Activated naive CD4-positive, alpha-beta T cell treated with anti-CD3 and anti-CD28 coated beads, Interleukin-2, amount 10 ng/mL, durations not matched to agents 7 days and 5 days (primary cell): ENCODE measurements at regions not wholly inside any gene's neighbourhood (a gene's known extent, or its start where the extent isn't known, plus 50 kb on each side); places are given as distances from the start of the nearest gene placed in this dataset.

Experiments
- CTCF ChIA-PET: fragments of 350-600 bp; sonication (Branson Sonifier 250); formaldehyde crosslinking; loops from one replicate; lab custom pipeline; 2021; ENCODE audit warnings: antibody characterized with exemption; lab: Charles Lee
- DNase-seq: peaks from one replicate; pipeline ENCODE4 v3.0.0-alpha.2; 2020
- H3K27ac Mint-ChIP-seq: one replicate; pipeline ENCODE4 v1.8.0; 2021; ENCODE audit warnings: mild to moderate bottlenecking, moderate library complexity, mixed read lengths
- H3K27me3 Mint-ChIP-seq: one replicate; pipeline ENCODE4 v1.8.0; 2021; ENCODE audit warnings: mild to moderate bottlenecking, mixed read lengths
- H3K36me3 Mint-ChIP-seq: one replicate; pipeline ENCODE4 v1.8.0; 2021; ENCODE audit warnings: mixed read lengths
- H3K4me1 Mint-ChIP-seq: one replicate; pipeline ENCODE4 v1.8.0; 2021; ENCODE audit warnings: mixed read lengths
- H3K4me3 Mint-ChIP-seq: one replicate; pipeline ENCODE4 v1.8.0; 2021; ENCODE audit warnings: mild to moderate bottlenecking, moderate library complexity, mixed read lengths
- H3K9me3 Mint-ChIP-seq: one replicate; pipeline ENCODE4 v1.8.0; 2021; ENCODE audit warnings: mixed read lengths

DNA sequence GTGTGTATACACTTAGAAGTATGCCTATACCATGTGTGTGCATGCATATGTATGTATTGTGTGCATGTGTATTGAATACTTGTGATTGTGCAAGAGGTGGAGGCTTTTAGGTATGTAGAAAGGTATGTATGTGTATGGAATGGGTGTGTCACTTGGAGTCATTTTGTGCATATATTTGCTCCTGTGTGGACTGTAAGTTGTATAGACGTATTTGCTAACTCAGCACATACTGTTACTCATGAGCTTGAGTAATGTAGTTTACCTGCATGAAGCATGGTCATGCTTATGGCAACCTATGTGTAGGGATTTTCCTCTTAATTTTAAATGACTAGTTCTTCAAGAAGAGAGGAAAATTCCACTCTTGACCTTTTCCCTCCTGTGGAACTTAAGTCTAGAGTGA is 507.6 kb upstream of the LARGE1 start:
- H3K27ac Mint-ChIP-seq = no peak overlapping the region
- H3K36me3 Mint-ChIP-seq = no peaks in the 10 kb centered on the region
- H3K9me3 Mint-ChIP-seq = peaks cover 15% of the 10 kb centered on the region
- DNase-seq = no peak
- H3K4me3 Mint-ChIP-seq = no peak overlapping the region
- CTCF ChIA-PET = no interaction called here
- H3K4me1 Mint-ChIP-seq = no peaks in the 10 kb centered on the region
- H3K27me3 Mint-ChIP-seq = no peaks in the 10 kb centered on the region

DNA sequence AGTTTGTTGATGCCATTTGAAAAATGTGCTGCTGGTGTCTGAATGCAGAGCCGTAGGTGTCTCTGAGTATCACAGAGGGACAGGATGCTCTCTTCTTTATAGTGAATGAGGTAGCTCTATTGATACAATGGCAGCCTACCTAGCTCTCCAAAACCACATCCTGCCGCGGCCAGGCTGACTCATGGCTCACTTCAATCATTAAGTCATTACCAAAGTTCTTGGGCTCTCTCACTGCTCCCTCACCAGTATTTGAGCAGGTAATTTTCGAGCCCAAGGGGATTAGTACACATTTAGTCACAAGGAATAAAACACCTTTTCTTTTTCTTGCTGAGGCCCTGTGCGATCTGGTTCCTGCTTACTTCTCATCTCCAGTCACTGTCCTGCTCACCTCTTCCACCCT is 509.0 kb upstream of the LARGE1 start:
- no peaks in the 10 kb centered on the region for H3K27me3 Mint-ChIP-seq
- H3K36me3 Mint-ChIP-seq = no peaks in the 10 kb centered on the region
- CTCF ChIA-PET = no interaction called here
- H3K4me1 Mint-ChIP-seq = no peaks in the 10 kb centered on the region
- H3K4me3 Mint-ChIP-seq = no peak overlapping the region
- H3K27ac Mint-ChIP-seq = no peak overlapping the region
- DNase-seq = no peak
- H3K9me3 Mint-ChIP-seq = peaks cover 19% of the 10 kb centered on the region

DNA sequence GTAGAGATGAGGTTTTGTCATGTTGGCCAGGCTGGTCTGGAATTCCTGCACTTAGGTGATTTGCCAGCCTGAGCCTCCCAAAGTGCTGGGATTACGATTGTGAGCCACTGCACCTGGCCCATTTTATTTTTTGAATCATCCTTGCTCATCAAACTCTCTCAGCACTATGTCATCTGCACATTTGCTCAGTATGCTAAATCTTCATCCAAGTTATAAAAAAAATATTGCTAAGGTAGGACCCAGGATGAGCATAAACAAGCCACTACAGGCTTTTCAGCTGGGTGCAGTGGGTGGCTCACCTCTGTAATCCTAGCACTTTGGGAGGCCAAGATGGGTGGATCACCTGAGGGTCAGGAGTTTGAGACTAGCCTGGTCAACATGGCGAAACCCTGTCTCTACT is 510.1 kb upstream of the LARGE1 start:
- H3K27me3 Mint-ChIP-seq = no peaks in the 10 kb centered on the region
- no peak overlapping the region for H3K4me3 Mint-ChIP-seq
- H3K9me3 Mint-ChIP-seq = peaks cover 18% of the 10 kb centered on the region
- no peak for DNase-seq
- H3K36me3 Mint-ChIP-seq = no peaks in the 10 kb centered on the region
- no peaks in the 10 kb centered on the region for H3K4me1 Mint-ChIP-seq
- H3K27ac Mint-ChIP-seq = no peak overlapping the region
- CTCF ChIA-PET = no interaction called here

DNA sequence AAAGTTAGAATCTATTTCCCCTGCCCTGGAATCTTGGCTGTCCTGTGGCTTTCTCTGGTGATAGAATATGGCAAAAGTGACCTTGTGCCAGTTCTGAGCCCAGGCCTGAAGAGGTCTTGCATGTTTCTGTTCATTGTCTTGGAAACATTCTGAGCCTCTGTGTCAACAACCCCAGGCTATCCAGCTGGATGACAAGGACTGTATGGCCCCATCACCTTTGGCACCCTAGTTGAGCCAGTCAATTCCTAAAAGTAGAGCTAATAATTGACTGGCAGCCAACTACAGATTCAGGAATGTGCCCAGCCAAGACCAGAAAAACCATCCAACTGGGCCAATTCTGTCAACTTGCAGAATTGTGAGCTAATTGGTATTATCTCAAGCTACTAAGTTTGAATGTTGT is 514.1 kb upstream of the LARGE1 start:
- Mint-ChIP-seq H3K27ac (no peak overlapping the region), H3K27me3 (no peaks in the 10 kb centered on the region), H3K4me1 (no peaks in the 10 kb centered on the region), H3K9me3 (peaks cover 20% of the 10 kb centered on the region), H3K36me3 (no peaks in the 10 kb centered on the region), H3K4me3 (no peak overlapping the region)
- DNase-seq = no peak
- CTCF ChIA-PET = no interaction called here

DNA sequence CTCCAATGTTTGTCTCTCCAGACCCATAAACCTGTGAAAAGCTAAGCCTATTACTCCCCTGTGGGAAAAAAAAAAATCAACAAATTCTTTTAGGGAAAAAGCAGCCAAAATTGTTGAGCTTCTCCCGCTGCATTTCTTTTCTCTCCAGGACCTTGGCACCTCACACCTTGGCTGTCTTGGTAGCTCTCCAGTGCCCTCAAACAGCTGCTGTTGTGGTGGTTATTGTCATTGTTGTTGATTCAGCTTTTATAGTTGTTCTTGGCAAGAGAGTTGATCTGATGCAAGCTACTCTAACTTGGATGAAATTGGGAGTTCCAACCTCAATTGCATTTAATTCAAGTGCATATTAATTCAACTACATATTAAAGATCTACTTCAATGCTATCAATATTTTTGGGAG is 516.9 kb upstream of the LARGE1 start:
- H3K4me3 Mint-ChIP-seq = no peak overlapping the region
- H3K9me3 Mint-ChIP-seq = peaks cover 20% of the 10 kb centered on the region
- DNase-seq = no peak
- H3K27ac Mint-ChIP-seq = no peak overlapping the region
- no peaks in the 10 kb centered on the region for H3K27me3 Mint-ChIP-seq
- CTCF ChIA-PET = no interaction called here
- no peaks in the 10 kb centered on the region for H3K4me1 Mint-ChIP-seq
- H3K36me3 Mint-ChIP-seq = no peaks in the 10 kb centered on the region

DNA sequence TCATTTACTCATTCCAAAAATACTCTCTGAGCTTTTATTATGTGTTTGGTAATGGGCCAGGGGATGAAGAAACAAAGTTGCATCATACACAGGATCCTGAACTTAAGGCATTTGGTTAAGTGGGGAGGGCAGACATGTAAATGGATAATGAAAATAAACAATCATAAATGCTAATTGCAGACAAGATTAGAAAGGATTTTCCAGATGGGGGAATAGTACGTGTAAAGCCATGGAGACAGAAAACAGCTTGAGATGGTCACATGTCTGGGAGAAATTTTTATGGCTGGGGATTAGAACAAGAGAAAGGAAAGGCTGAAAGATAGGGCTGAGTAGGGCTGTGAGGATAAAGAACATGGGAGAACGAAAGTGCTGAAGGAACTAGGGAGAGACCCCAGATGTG is 534.3 kb upstream of the LARGE1 start:
- Mint-ChIP-seq H3K9me3 (peaks cover 11% of the 10 kb centered on the region), H3K27ac (no peak overlapping the region), H3K36me3 (no peaks in the 10 kb centered on the region), H3K4me1 (no peaks in the 10 kb centered on the region), H3K27me3 (no peaks in the 10 kb centered on the region), H3K4me3 (no peak overlapping the region)
- no peak for DNase-seq
- CTCF ChIA-PET = no interaction called here

DNA sequence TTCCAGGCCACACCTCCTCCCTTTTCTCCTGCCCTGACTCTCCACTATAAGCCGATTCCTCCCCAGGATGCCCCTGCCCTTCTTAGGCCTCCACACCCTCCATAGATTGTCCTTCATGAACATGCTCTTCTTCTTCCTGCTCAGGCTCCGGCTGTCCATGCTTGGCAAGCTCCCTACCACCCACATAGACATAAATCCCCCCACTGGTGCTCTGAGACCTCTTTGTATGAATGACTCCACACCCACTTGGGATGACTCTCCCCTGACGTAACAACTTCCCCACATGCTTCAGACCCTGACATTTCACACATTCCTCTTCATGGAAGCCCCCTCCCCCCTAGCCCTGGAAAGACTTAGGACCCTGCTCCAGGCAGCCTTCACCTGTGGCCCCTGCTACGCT is 542.5 kb upstream of the LARGE1 start:
- CTCF ChIA-PET = no interaction called here

DNA sequence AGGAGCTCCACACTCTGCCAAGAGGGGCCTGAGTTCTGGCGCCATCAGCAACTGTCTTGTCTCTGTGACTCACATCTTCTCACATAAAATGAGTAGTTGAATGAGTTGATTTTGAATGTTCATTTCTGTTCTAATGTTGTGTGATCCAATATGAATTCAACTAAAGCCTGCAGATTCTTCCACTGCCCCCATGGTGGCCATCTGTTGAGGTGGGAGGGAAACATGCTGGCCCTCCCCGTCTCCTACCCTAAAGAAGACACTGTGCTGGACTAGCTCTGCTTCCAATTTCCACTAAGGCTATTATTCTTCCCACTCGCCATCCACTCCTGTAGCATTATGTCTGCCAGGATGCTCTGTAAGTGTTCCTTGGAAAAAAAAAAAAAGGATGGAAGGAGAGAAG is 555.6 kb upstream of the LARGE1 start:
- no peaks in the 10 kb centered on the region for H3K27me3 Mint-ChIP-seq
- H3K4me1 Mint-ChIP-seq = no peaks in the 10 kb centered on the region
- no peak overlapping the region for H3K27ac Mint-ChIP-seq
- CTCF ChIA-PET = interaction anchor here (0.9 kb wide), 1 partner anchor 552 kb away, joined by 3 read pairs; no protein-coding TSS in a partner anchor
- H3K36me3 Mint-ChIP-seq = no peaks in the 10 kb centered on the region
- peaks cover 4% of the 10 kb centered on the region for H3K9me3 Mint-ChIP-seq
- DNase-seq = no peak
- H3K4me3 Mint-ChIP-seq = no peak overlapping the region

More for the DNA sequence above, 542.5 kb upstream of the LARGE1 start:
- no peaks in the 10 kb centered on the region for H3K27me3 Mint-ChIP-seq
- H3K36me3 Mint-ChIP-seq = no peaks in the 10 kb centered on the region
- no peaks in the 10 kb centered on the region for H3K4me1 Mint-ChIP-seq
- DNase-seq = no peak
- H3K27ac Mint-ChIP-seq = no peak overlapping the region
- H3K4me3 Mint-ChIP-seq = no peak overlapping the region
- peaks cover 21% of the 10 kb centered on the region for H3K9me3 Mint-ChIP-seq

DNA sequence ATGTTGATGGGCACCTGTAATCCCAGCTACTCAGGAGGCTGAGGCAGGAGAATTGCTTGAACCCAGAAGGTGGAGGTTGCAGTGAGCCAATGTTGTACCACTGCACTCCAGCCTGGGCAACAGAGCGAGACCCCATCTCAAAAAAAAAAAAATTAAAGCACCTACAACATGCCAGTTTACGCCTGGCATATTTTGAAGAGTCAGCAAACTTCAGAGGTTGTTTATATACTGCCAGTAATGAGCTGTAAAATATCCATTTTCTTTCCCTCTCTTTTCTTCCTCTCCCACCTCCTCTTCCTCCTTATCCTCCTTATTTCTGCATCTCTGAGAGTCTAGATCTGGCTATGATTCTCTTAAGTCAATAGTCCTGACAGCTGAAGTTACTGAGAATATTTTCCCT is 556.5 kb upstream of the LARGE1 start:
- Mint-ChIP-seq H3K27me3 (no peaks in the 10 kb centered on the region), H3K4me1 (no peaks in the 10 kb centered on the region), H3K9me3 (peaks cover 9% of the 10 kb centered on the region), H3K27ac (no peak overlapping the region), H3K36me3 (no peaks in the 10 kb centered on the region), H3K4me3 (no peak overlapping the region)
- CTCF ChIA-PET = no interaction called here
- DNase-seq = no peak

DNA sequence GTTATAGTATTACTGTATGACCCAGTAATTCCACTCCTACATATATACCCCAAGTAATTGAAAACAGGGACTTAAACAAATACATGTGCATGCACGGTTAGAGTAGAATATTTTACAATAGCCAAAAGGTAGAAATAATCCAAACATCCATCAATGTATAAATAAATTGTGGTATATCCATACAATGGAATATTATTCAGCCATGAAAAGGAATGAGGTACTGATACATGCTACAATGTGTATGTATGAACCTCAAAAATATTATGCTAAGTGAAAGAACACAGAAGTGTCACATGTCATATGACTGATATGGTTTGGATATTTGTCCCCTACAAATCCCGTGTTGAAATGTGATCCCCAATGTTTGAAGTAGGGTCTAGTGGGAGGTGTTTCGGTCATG is 560.8 kb upstream of the LARGE1 start:
- H3K36me3 Mint-ChIP-seq = no peaks in the 10 kb centered on the region
- no peak overlapping the region for H3K4me3 Mint-ChIP-seq
- H3K9me3 Mint-ChIP-seq = peaks cover 24% of the 10 kb centered on the region
- no peak for DNase-seq
- CTCF ChIA-PET = no interaction called here
- H3K27me3 Mint-ChIP-seq = no peaks in the 10 kb centered on the region
- no peak overlapping the region for H3K27ac Mint-ChIP-seq
- H3K4me1 Mint-ChIP-seq = no peaks in the 10 kb centered on the region

DNA sequence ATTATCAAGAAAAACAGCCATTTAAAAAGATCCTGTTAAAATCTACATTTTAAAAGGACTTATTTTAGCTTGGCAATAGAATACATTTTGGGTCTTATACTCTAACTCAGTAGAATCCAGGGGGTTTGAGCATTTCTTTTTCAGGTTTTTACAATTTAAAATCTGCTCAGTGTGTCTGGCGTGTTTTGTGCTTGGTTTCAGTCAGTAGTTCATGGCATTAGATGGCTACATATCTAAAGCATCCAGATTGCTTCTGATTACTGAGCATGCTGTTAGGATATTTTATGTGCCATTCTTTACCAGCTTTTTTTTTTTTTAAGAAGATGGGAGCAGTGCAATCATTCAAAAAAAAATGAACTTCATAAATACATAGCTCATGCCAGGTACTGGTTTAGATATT is 566.1 kb upstream of the LARGE1 start:
- DNase-seq = no peak
- no peaks in the 10 kb centered on the region for H3K4me1 Mint-ChIP-seq
- CTCF ChIA-PET = no interaction called here
- no peak overlapping the region for H3K27ac Mint-ChIP-seq
- H3K4me3 Mint-ChIP-seq = no peak overlapping the region
- H3K27me3 Mint-ChIP-seq = no peaks in the 10 kb centered on the region
- H3K9me3 Mint-ChIP-seq = peaks cover 17% of the 10 kb centered on the region
- no peaks in the 10 kb centered on the region for H3K36me3 Mint-ChIP-seq

DNA sequence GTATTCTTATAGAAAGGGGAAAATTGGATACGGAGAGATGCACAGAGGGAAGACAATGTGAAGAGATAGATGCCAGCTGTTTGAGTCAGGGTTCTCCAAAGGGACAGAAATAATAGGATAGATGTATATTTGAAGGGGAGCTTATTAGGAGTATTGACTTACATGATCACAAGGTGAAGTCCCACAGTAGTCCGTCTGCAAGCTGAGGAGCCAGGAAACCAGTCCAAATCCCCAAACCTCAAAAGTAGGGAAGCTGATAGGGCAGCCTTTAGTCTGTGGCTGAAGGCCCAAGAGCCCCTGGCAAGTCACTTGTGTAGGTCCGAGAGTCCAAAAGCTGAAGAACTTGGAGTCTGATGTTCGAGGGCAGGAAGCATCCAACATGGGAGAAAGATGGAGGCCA is 569.6 kb upstream of the LARGE1 start:
- no peak for DNase-seq
- CTCF ChIA-PET = no interaction called here
- Mint-ChIP-seq H3K4me1 (no peaks in the 10 kb centered on the region), H3K27me3 (no peaks in the 10 kb centered on the region), H3K4me3 (no peak overlapping the region), H3K9me3 (peaks cover 17% of the 10 kb centered on the region), H3K36me3 (no peaks in the 10 kb centered on the region), H3K27ac (no peak overlapping the region)

DNA sequence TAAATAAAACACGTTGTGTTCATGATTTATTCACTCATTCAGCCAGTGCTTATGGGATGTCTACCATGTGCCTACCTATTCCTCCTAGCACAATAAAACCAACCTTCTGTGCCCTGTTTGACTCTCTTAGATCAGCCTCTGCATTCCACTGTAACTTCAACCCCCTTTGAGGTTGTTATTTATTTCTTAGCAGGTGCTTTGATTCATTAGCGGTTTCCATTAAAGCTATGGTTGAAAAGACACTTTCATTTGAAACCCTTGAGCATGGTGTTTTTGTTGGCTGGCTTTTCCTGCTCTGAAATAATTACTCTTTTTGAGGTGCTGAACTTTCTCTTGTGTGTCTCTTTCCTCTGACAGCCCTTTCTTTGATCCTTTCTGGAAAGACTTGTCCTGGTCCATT is 570.6 kb upstream of the LARGE1 start:
- no peak for DNase-seq
- Mint-ChIP-seq H3K9me3 (peaks cover 18% of the 10 kb centered on the region), H3K4me3 (no peak overlapping the region), H3K27ac (no peak overlapping the region), H3K4me1 (no peaks in the 10 kb centered on the region), H3K36me3 (no peaks in the 10 kb centered on the region), H3K27me3 (no peaks in the 10 kb centered on the region)
- CTCF ChIA-PET = no interaction called here

DNA sequence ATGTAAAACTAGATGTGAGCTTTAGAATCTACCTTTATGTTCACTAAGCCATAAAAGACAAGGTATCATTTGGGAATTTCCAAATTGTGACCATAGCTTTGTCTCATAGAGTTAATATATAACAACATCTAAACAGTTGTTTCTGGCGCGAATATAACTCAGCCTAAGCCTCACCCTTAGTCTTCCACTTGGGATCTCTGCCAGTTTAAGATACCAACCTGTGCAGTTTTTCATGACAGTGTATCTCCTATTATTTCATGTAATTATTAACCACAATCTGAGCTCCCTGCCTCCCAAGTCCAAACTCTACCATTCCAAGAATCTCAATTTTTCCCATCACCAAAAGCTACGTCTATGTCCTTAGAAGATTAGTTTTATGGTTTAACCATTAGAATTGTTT is 572.5 kb upstream of the ISX start:
- CTCF ChIA-PET = no interaction called here
- no peaks in the 10 kb centered on the region for H3K4me1 Mint-ChIP-seq
- no peaks in the 10 kb centered on the region for H3K27me3 Mint-ChIP-seq
- no peak for DNase-seq
- H3K4me3 Mint-ChIP-seq = no peak overlapping the region
- H3K9me3 Mint-ChIP-seq = peaks cover 25% of the 10 kb centered on the region
- H3K36me3 Mint-ChIP-seq = no peaks in the 10 kb centered on the region
- no peak overlapping the region for H3K27ac Mint-ChIP-seq

DNA sequence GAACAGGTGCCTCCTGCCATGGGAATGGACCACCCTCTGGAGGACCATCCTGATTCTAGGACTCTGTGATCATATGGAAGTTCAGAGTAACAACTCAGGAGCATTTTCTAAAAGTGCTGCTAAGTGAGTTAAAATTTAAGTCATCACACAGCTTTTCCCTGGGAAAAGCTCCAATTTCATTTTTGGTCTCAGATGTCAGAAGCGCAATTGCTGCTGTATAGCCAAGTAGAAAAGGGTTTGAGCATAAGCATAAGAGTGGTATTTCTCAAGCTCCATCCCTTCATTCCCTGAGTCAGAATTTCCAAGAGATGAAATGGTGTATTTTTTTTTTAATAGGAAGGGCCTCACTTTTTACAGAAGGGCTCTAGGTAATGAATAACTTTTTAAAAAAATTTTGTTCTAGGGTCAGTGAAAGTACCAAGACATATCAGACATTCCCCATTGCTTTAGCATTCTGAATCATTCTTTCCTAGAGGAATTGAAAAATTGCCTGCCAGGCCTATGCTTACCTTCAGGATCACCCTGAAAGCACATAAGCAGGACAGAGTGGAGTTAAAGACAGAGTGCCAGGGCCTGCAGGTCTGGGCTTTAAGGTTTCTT is 564.5 kb upstream of the ISX start:
- peaks cover 24% of the 10 kb centered on the region for H3K9me3 Mint-ChIP-seq
- H3K36me3 Mint-ChIP-seq = no peaks in the 10 kb centered on the region
- H3K4me1 Mint-ChIP-seq = no peaks in the 10 kb centered on the region

DNA sequence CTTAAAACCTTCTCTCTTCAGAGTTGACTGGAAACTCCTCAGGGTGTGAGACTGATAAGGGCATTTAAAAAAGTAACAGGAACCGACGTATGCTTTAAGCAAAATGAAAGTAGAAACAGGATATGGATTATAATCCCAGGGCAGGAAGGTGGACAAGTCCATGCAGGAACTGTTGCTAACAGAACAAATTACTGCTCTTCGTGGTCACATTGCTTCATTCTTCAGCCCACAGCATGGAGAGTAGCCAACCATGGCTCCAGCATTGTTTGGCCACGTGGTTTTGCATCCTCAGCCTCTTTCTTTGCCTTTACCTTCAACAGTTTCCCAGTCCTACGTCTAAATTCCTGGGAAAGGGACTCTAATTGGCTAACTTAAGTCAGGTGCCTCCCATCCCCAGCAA is 563.1 kb upstream of the ISX start:
- Mint-ChIP-seq H3K4me3 (no peak overlapping the region), H3K27me3 (no peaks in the 10 kb centered on the region), H3K36me3 (no peaks in the 10 kb centered on the region), H3K4me1 (no peaks in the 10 kb centered on the region), H3K27ac (no peak overlapping the region), H3K9me3 (peaks cover 23% of the 10 kb centered on the region)
- no peak for DNase-seq
- CTCF ChIA-PET = no interaction called here

More for the DNA sequence above, 564.5 kb upstream of the ISX start:
- no peak for DNase-seq
- Mint-ChIP-seq H3K4me3 (no peak overlapping the region), H3K27me3 (no peaks in the 10 kb centered on the region), H3K27ac (no peak overlapping the region)
- CTCF ChIA-PET = no interaction called here
